IMR-90 (cell line): ENCODE measurements at regions not wholly inside any gene's neighbourhood (a gene's known extent, or its start where the extent isn't known, plus 50 kb on each side); places are given as distances from the start of the nearest gene placed in this dataset.

ENCODE experiments used
- BHLHE40 ChIP-seq: fragments of 150-350 bp; IDR thresholded peaks from 2 replicates; pipeline ENCODE4 v1.6.1; 2016; ENCODE audit warnings: mild to moderate bottlenecking, low read depth, low read length
- CEBPB ChIP-seq: IDR thresholded peaks from 2 replicates; pipeline ENCODE4 v1.6.1; 2012; ENCODE audit warnings: low read depth, low read length, improper control_type of control experiment
- MAFK ChIP-seq: IDR thresholded peaks from 2 replicates; pipeline ENCODE4 v1.6.1; 2012; ENCODE audit warnings: low read depth, low read length, improper control_type of control experiment
- MXI1 ChIP-seq: IDR thresholded peaks from 2 replicates; pipeline ENCODE4 v1.6.1; 2012; ENCODE audit warnings: low read depth, mild to moderate bottlenecking, low read length, moderate library complexity, borderline replicate concordance
- NFE2L2 ChIP-seq: fragments of 150-350 bp; IDR thresholded peaks from 2 replicates; pipeline ENCODE4 v1.6.1; 2016; ENCODE audit warnings: low read depth, mild to moderate bottlenecking, low read length
- POLR2A ChIP-seq: IDR thresholded peaks from 2 replicates; pipeline ENCODE4 v1.6.1; 2012; ENCODE audit warnings: mild to moderate bottlenecking, low read depth, low read length
- RCOR1 ChIP-seq: IDR thresholded peaks from 2 replicates; pipeline ENCODE4 v1.6.1; 2012; ENCODE audit warnings: mild to moderate bottlenecking, low read length, improper control_type of control experiment; ENCODE audit not compliant: insufficient replicate concordance
- SMC3 ChIP-seq: fragments of 150-350 bp; IDR thresholded peaks from 2 replicates; pipeline ENCODE4 v1.6.1; 2016; ENCODE audit warnings: low read depth, mild to moderate bottlenecking, antibody characterized with exemption, low read length, moderate library complexity
- TF ChIP-seq, protein P1 (sequence below): conservative IDR thresholded peaks from 2 replicates; pipeline ENCODE4 v1.5.1; 2012; ENCODE audit warnings: mild to moderate bottlenecking, low read depth, low read length, improper control_type of control experiment
- TF ChIP-seq, protein P2 (sequence below): fragments of 150-350 bp; IDR thresholded peaks from 2 replicates; pipeline ENCODE4 v1.6.1; 2017; ENCODE audit warnings: mild to moderate bottlenecking, antibody characterized with exemption, low read length, low read depth

DNA sequence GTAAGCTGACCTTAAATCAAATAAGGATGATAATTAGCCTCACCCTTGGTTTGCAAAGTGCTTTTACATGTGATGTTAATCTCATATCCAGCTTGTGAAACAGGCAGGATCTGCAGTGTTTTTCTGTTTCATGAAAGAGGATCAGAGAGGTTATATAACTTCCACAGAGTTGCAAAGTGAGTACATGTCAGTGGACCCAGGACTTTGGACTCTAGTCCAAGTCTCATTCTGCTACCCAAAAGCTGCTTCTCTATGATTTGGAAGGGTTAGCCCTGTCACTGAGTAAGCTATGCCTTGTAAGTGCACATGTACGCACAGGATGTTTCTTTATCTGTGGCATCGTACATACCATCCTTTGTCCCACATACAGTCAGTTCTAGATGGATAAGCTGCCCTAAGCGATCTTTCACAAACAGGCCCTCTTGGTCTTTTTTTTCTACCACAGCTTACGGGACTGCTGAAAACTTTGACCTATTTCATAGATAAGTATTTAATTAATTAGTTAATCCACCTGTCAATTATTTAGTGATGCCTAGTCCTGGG is 322.9 kb downstream of the TMEM38B start:
- TF ChIP-seq MAFK (no peak), CEBPB (no peak), POLR2A (no peak), SMC3 (no peak), BHLHE40 (no peak), MXI1 (no peak), NFE2L2 (no peak), RCOR1 (no peak)
- TF ChIP-seq, protein P1, sequence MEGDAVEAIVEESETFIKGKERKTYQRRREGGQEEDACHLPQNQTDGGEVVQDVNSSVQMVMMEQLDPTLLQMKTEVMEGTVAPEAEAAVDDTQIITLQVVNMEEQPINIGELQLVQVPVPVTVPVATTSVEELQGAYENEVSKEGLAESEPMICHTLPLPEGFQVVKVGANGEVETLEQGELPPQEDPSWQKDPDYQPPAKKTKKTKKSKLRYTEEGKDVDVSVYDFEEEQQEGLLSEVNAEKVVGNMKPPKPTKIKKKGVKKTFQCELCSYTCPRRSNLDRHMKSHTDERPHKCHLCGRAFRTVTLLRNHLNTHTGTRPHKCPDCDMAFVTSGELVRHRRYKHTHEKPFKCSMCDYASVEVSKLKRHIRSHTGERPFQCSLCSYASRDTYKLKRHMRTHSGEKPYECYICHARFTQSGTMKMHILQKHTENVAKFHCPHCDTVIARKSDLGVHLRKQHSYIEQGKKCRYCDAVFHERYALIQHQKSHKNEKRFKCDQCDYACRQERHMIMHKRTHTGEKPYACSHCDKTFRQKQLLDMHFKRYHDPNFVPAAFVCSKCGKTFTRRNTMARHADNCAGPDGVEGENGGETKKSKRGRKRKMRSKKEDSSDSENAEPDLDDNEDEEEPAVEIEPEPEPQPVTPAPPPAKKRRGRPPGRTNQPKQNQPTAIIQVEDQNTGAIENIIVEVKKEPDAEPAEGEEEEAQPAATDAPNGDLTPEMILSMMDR = no peak
- TF ChIP-seq, protein P2, sequence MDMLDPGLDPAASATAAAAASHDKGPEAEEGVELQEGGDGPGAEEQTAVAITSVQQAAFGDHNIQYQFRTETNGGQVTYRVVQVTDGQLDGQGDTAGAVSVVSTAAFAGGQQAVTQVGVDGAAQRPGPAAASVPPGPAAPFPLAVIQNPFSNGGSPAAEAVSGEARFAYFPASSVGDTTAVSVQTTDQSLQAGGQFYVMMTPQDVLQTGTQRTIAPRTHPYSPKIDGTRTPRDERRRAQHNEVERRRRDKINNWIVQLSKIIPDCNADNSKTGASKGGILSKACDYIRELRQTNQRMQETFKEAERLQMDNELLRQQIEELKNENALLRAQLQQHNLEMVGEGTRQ = no peak
